ENCODE measurements at regions not wholly inside any gene's neighbourhood (a gene's known extent, or its start where the extent isn't known, plus 50 kb on each side); places are given as distances from the start of the nearest gene placed in this dataset.
"Not testable (repeated sequence)": the region's sequence is repeated elsewhere in the genome, so short reads cannot be mapped to it uniquely, and the experiment has no call there.

DNA sequence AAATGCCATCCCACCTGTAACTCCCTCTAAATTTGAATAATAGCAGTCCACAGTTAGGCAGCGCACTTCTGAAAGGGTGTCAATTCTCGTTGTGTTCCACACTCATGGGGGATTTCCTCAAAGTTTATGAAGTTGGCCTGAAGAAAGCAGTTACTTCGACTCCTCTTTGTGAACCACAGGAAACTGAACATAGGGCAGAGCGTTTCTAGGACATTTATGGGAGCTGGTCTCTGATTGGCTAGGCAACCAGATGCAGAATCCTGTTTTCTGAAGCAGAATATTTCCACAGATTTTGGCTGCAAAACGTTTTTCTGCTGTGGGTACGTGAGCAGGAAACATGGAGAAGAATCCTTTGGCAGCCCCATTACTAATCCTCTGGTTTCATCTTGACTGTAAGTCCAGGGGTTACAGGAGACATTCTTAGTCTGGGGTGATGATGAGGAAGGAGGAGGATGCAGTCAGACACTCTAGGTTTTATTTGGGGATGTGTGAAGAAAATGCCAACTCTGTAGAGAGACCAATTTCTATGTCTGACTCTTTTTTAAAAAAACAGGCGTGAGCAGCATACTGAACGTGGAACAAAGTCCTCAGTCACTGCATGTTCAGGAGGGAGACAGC lies 431.5 kb upstream of the OR4E1 start:
- 46 to 57% (median 50%) methylated on average over 8 of the region's 8 CpGs for WGBS, 4 donors
- no peaks in the 10 kb centered on the region for H3K27me3 ChIP-seq
- H3K9me3 ChIP-seq (replicated peaks in 1 of 3): no peaks in the 10 kb centered on the region
- H3K4me3 ChIP-seq: no peak overlapping the region
- TF ChIP-seq POLR2A (IDR thresholded peaks at IDR 0.05): no peak
- TF ChIP-seq, protein P1, sequence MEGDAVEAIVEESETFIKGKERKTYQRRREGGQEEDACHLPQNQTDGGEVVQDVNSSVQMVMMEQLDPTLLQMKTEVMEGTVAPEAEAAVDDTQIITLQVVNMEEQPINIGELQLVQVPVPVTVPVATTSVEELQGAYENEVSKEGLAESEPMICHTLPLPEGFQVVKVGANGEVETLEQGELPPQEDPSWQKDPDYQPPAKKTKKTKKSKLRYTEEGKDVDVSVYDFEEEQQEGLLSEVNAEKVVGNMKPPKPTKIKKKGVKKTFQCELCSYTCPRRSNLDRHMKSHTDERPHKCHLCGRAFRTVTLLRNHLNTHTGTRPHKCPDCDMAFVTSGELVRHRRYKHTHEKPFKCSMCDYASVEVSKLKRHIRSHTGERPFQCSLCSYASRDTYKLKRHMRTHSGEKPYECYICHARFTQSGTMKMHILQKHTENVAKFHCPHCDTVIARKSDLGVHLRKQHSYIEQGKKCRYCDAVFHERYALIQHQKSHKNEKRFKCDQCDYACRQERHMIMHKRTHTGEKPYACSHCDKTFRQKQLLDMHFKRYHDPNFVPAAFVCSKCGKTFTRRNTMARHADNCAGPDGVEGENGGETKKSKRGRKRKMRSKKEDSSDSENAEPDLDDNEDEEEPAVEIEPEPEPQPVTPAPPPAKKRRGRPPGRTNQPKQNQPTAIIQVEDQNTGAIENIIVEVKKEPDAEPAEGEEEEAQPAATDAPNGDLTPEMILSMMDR (IDR thresholded peaks at IDR 0.05): no peak
- no peaks in the 10 kb centered on the region for H3K36me3 ChIP-seq (replicated peaks in 1 of 2)
- H3K4me1 ChIP-seq (replicated peaks in 1 of 2): no peaks in the 10 kb centered on the region
- no peak for DNase-seq
- intact Hi-C loops (cut with DNase I): no loop called here
- no peak overlapping the region for H3K27ac ChIP-seq

DNA sequence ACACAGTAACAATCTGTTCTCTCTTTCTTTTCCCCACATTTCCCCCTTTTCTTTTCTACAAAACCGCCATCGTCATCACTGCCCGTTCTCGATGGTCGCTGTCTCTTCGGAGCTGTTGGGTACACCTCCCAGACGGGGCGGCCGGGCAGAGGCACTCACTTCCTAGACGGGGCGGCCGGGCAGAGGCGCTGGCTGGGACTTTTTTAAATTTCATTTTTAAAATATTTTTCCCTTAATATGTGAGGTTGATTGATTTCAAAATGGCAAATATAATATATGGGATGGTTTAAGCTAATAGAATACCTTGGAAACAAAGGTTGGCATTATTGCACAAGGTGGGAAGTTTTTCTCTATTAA lies 427.1 kb upstream of the OR4E1 start:
- H3K4me3 ChIP-seq; H3K4me1 ChIP-seq (replicated peaks in 1 of 2); H3K27me3 ChIP-seq; intact Hi-C loops (cut with DNase I); H3K36me3 ChIP-seq (replicated peaks in 1 of 2); H3K9me3 ChIP-seq (replicated peaks in 1 of 3); DNase-seq; H3K27ac ChIP-seq: not testable (repeated sequence)
- WGBS, 4 donors: 90 to 92% (median 92%) methylated on average over 13 of the region's 13 CpGs

DNA sequence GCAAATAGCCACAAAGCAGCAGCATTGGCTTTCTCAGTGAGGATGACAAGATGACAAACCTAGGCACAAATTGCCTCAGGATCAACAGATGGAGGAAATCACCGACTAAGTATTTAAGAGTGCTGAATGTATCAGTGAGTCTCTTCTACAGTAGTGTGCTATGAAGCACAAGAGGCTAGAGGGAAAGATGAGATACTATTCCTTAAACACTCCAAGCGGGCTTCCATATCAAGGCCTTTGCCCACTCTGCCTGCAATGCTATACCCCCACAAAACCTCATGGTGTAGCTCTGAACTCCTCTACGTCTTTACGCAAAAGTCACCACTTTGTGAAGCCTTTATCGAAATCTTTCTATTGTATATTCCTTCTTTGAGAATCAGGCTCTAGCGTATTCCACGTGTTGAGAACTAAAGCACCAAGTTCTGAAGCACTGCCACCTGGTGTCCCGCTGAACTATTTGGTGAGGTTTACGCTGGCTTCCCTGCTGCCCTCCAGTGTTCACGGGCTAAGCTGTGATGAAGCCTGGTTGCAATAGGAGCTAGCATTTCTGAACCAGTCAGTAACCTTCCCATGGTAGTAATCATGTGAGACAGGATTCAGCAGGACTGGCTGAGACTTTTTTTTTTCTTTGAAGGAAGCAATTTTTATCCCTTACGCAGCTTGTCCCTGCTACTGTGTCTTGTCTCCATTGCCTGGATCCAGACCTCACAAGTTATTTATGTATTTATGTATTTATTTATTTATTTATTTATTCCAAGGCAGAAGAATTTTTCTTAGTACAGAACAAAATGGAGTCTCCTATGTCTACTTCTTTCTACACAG lies 426.5 kb upstream of the OR4E1 start:
- Histone ChIP-seq H3K27ac (no peak overlapping the region), H3K4me1 (replicated peaks in 1 of 2) (no peaks in the 10 kb centered on the region), H3K36me3 (replicated peaks in 1 of 2) (no peaks in the 10 kb centered on the region), H3K27me3 (no peaks in the 10 kb centered on the region), H3K4me3 (no peak overlapping the region), H3K9me3 (replicated peaks in 1 of 3) (no peaks in the 10 kb centered on the region)
- 28 to 40% (median 37%) methylated on average over 11 of the region's 11 CpGs for WGBS, 4 donors
- TF ChIP-seq POLR2A (IDR thresholded peaks at IDR 0.05): no peak
- TF ChIP-seq, protein P1 (IDR thresholded peaks at IDR 0.05): peak in 4 of 6 experiments; percentile 17 to 52 (median 26)
- intact Hi-C loops (cut with DNase I): no loop called here
- peak; percentile 13 to 76 (median 33) for DNase-seq

DNA sequence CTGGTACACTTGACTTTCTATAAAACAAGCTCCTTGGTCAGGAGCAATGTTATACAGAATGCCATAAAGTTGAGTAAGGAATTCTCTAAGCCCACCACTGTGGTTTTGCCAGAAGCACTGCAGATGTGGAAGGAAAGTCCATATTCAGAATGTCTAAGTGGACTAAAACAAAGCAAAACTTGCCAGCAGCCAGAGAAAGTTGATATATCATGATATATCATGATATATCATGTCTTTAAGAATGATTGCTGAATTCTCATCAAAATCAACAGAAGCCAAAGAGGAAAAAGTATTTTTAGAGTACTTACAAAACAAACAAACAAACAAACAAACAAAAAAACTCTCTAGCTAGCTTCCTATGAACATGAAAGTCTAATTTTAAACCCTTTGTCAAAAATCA lies 424.8 kb upstream of the OR4E1 start:
- H3K27me3 ChIP-seq: no peaks in the 10 kb centered on the region
- DNase-seq: no peak
- no peaks in the 10 kb centered on the region for H3K9me3 ChIP-seq (replicated peaks in 1 of 3)
- TF ChIP-seq POLR2A (IDR thresholded peaks at IDR 0.05): no peak
- TF ChIP-seq, protein P1 (IDR thresholded peaks at IDR 0.05): no peak
- intact Hi-C loops (cut with DNase I): no loop called here
- H3K36me3 ChIP-seq (replicated peaks in 1 of 2): no peaks in the 10 kb centered on the region
- H3K4me1 ChIP-seq (replicated peaks in 1 of 2): no peaks in the 10 kb centered on the region
- no peak overlapping the region for H3K4me3 ChIP-seq
- H3K27ac ChIP-seq: no peak overlapping the region

Measured in adrenal gland (tissue), 9 donors.